ENCODE measurements at regions not wholly inside any gene's neighbourhood (a gene's known extent, or its start where the extent isn't known, plus 50 kb on each side); places are given as distances from the start of the nearest gene placed in this dataset.

- 80% methylated on average over 6 of the region's 6 CpGs for WGBS (ENCODE audit: insufficient coverage)
- Mint-ChIP-seq H3K4me3 (no peak overlapping the region), H3K9me3 (ENCODE audit: insufficient read depth) (no peaks in the 10 kb centered on the region), H3K27ac (no peak overlapping the region), H3K27me3 (peaks cover 15% of the 10 kb centered on the region), H3K4me1 (no peaks in the 10 kb centered on the region)
- ChIA-PET CTCF (interaction anchor here (1.1 kb wide), 1 partner anchor 98 kb away, joined by 3 read pairs; no protein-coding TSS in a partner anchor), POLR2A (no interaction called here)
- no peaks in the 10 kb centered on the region for H3K27me3 ChIP-seq (replicated peaks in 1 of 4; ENCODE audit: control extremely low read depth in 1 of 4, control insufficient read depth in 3 of 4, insufficient read depth in 4 of 4, low read length in 3 of 4)
- peaks cover 0 to 4% (median 0%) of the 10 kb centered on the region in 3 donors for H3K9me3 ChIP-seq (ENCODE audit: control extremely low read depth in 1 of 3, control insufficient read depth in 2 of 3, insufficient read depth in 1 of 3, low read length in 2 of 3)
- no peak overlapping the region for H3K27ac ChIP-seq (ENCODE audit: low read length in 2 of 2)
- no peak for ATAC-seq (ENCODE audit: low read depth)
- H3K4me2 ChIP-seq (replicated peaks; ENCODE audit: low read depth, low read length, poor library complexity, severe bottlenecking): no peak overlapping the region
- TF ChIP-seq EZH2 (IDR thresholded peaks at IDR 0.05; ENCODE audit: borderline replicate concordance, insufficient read depth, low read depth, low read length, poor library complexity, severe bottlenecking) (no peak), CTCF (IDR thresholded peaks at IDR 0.05) (no peak)
- no peak overlapping the region for H3K4me3 ChIP-seq (ENCODE audit: control extremely low read depth in 1 of 5, extremely low read depth in 1 of 5, insufficient read depth in 1 of 5, low read depth in 2 of 5, low read length in 4 of 5)
- no peak for DNase-seq
- no peak overlapping the region for H2AFZ ChIP-seq (ENCODE audit: insufficient read depth, low read depth, low read length, poor library complexity, severe bottlenecking)
- H3K4me1 ChIP-seq (ENCODE audit: control insufficient read depth in 2 of 2, insufficient read depth in 2 of 2, low read length in 2 of 2): no peaks in the 10 kb centered on the region
- intact Hi-C loops (cut with micrococcal nuclease): no loop called here
- H3K79me2 ChIP-seq (ENCODE audit: control insufficient read depth, insufficient read depth, low read length): no peaks in the 10 kb centered on the region
- no peak overlapping the region for H3K9ac ChIP-seq (ENCODE audit: low read length)
- H4K20me1 ChIP-seq (ENCODE audit: control insufficient read depth, insufficient read depth, low read length, poor library complexity, severe bottlenecking): no peaks in the 10 kb centered on the region
- H3K36me3 ChIP-seq (replicated peaks in 1 of 2; ENCODE audit: control extremely low read depth in 1 of 2, control insufficient read depth in 1 of 2, extremely low read depth in 1 of 2, insufficient read depth in 2 of 2, low read length in 1 of 2): no peaks in the 10 kb centered on the region
Measured at GRCh38 chr6:165950316-165950715, 217.3 kb downstream of the TBXT start.

GRCh38 chr6:165949324-165949723 is 218.3 kb downstream of the TBXT start:
- POLR2A ChIA-PET: no interaction called here
- peaks cover 13% of the 10 kb centered on the region for H3K27me3 Mint-ChIP-seq
- TF ChIP-seq EZH2 (IDR thresholded peaks at IDR 0.05; ENCODE audit: borderline replicate concordance, insufficient read depth, low read depth, low read length, poor library complexity, severe bottlenecking): no peak
- no peak for TF ChIP-seq CTCF (IDR thresholded peaks at IDR 0.05)

More at GRCh38 chr6:165949324-165949723, 218.3 kb downstream of the TBXT start:
- DNase-seq (no peak), ATAC-seq (ENCODE audit: low read depth) (no peak)
- CTCF ChIA-PET: interaction anchor here (1.1 kb wide), 1 partner anchor 97 kb away, joined by 3 read pairs; no protein-coding TSS in a partner anchor
- peaks cover 0 to 7% (median 0%) of the 10 kb centered on the region in 3 donors for H3K9me3 ChIP-seq (ENCODE audit: control extremely low read depth in 1 of 3, control insufficient read depth in 2 of 3, insufficient read depth in 1 of 3, low read length in 2 of 3)
- H3K4me1 ChIP-seq (ENCODE audit: control insufficient read depth in 2 of 2, insufficient read depth in 2 of 2, low read length in 2 of 2): no peaks in the 10 kb centered on the region
- no peaks in the 10 kb centered on the region for H3K79me2 ChIP-seq (ENCODE audit: control insufficient read depth, insufficient read depth, low read length)
- no peak overlapping the region for H3K27ac ChIP-seq (ENCODE audit: low read length in 2 of 2)
- H3K36me3 ChIP-seq (replicated peaks in 1 of 2; ENCODE audit: control extremely low read depth in 1 of 2, control insufficient read depth in 1 of 2, extremely low read depth in 1 of 2, insufficient read depth in 2 of 2, low read length in 1 of 2): no peaks in the 10 kb centered on the region
- H4K20me1 ChIP-seq (ENCODE audit: control insufficient read depth, insufficient read depth, low read length, poor library complexity, severe bottlenecking): no peaks in the 10 kb centered on the region
- H3K9ac ChIP-seq (ENCODE audit: low read length): no peak overlapping the region
- no peak overlapping the region for H2AFZ ChIP-seq (ENCODE audit: insufficient read depth, low read depth, low read length, poor library complexity, severe bottlenecking)
- H3K9me3 Mint-ChIP-seq (ENCODE audit: insufficient read depth): no peaks in the 10 kb centered on the region
- no peak overlapping the region for H3K4me3 ChIP-seq (ENCODE audit: control extremely low read depth in 1 of 5, extremely low read depth in 1 of 5, insufficient read depth in 1 of 5, low read depth in 2 of 5, low read length in 4 of 5)
- H3K27me3 ChIP-seq (replicated peaks in 1 of 4; ENCODE audit: control extremely low read depth in 1 of 4, control insufficient read depth in 3 of 4, insufficient read depth in 4 of 4, low read length in 3 of 4): no peaks in the 10 kb centered on the region
- H3K4me2 ChIP-seq (replicated peaks; ENCODE audit: low read depth, low read length, poor library complexity, severe bottlenecking): no peak overlapping the region
- 90% methylated on average over 7 of the region's 12 CpGs for WGBS (ENCODE audit: insufficient coverage)
- no peak overlapping the region for H3K4me3 Mint-ChIP-seq
- intact Hi-C loops (cut with micrococcal nuclease): no loop called here
- no peaks in the 10 kb centered on the region for H3K4me1 Mint-ChIP-seq
- H3K27ac Mint-ChIP-seq: no peak overlapping the region

All from B cell (primary cell).